ENCODE measurements at regions not wholly inside any gene's neighbourhood (a gene's known extent, or its start where the extent isn't known, plus 50 kb on each side); places are given as distances from the start of the nearest gene placed in this dataset.

DNA sequence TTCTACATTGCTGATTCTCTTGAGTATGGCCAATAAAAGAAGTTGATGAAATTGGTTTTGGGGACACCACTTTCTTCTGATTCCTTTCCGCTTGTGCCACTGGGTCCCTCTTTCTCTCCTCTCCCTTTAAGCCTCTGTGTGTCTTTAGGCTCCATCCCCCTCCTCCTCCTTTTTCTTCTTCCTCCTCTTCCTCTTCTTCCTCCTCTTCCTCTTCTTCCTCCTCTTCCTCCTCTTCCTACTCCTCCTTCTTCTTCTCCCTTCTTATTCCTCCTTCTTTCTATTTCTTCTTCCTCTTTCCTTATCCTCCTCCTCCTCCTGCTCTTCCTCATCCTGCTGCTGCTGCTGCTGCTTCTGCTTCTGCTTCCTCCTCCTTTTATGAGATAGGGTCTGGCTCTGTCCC is 93.7 kb downstream of the CHD9NB start:
- H3K4me3 Mint-ChIP-seq (ENCODE audit: unreplicated experiment), result no peak overlapping the region
- DNase-seq (ENCODE audit: low spot score), result no peak
- H3K27ac Mint-ChIP-seq (ENCODE audit: unreplicated experiment), result no peak overlapping the region
- TF ChIP-seq, protein P1, sequence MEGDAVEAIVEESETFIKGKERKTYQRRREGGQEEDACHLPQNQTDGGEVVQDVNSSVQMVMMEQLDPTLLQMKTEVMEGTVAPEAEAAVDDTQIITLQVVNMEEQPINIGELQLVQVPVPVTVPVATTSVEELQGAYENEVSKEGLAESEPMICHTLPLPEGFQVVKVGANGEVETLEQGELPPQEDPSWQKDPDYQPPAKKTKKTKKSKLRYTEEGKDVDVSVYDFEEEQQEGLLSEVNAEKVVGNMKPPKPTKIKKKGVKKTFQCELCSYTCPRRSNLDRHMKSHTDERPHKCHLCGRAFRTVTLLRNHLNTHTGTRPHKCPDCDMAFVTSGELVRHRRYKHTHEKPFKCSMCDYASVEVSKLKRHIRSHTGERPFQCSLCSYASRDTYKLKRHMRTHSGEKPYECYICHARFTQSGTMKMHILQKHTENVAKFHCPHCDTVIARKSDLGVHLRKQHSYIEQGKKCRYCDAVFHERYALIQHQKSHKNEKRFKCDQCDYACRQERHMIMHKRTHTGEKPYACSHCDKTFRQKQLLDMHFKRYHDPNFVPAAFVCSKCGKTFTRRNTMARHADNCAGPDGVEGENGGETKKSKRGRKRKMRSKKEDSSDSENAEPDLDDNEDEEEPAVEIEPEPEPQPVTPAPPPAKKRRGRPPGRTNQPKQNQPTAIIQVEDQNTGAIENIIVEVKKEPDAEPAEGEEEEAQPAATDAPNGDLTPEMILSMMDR (IDR thresholded peaks at IDR 0.05), result no peak
- H3K36me3 Mint-ChIP-seq (ENCODE audit: low read depth), result no peaks in the 10 kb centered on the region
- no peaks in the 10 kb centered on the region for H3K4me1 Mint-ChIP-seq (ENCODE audit: low read depth)
- no peaks in the 10 kb centered on the region for H3K27me3 Mint-ChIP-seq (ENCODE audit: low read depth)
- H3K9me3 Mint-ChIP-seq (ENCODE audit: low read depth), result peaks cover 4% of the 10 kb centered on the region

DNA sequence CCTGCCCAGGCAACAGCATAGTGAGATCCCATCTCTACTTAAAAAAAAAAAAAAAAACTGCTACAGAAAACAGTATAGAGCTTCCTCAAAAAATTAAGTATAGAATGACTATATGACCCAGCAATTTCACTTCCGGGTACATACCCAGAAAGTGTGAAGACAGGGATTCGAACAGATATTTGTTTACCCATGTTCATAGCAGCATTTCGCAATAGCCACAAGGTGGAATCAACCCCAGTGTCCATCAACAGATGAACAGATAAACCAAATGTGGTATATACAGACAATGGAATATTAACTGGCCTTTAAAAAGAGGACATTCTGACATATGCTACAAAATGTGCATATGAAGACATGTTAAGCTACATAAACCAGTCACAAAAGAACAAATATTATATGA is 95.5 kb downstream of the CHD9NB start:
- Mint-ChIP-seq H3K27ac (ENCODE audit: unreplicated experiment) (no peak overlapping the region), H3K4me3 (ENCODE audit: unreplicated experiment) (no peak overlapping the region), H3K27me3 (ENCODE audit: low read depth) (peaks cover 3% of the 10 kb centered on the region), H3K4me1 (ENCODE audit: low read depth) (no peaks in the 10 kb centered on the region), H3K9me3 (ENCODE audit: low read depth) (peaks cover 4% of the 10 kb centered on the region), H3K36me3 (ENCODE audit: low read depth) (no peaks in the 10 kb centered on the region)
- TF ChIP-seq, protein P1 (IDR thresholded peaks at IDR 0.05), result no peak
- DNase-seq (ENCODE audit: low spot score), result no peak

DNA sequence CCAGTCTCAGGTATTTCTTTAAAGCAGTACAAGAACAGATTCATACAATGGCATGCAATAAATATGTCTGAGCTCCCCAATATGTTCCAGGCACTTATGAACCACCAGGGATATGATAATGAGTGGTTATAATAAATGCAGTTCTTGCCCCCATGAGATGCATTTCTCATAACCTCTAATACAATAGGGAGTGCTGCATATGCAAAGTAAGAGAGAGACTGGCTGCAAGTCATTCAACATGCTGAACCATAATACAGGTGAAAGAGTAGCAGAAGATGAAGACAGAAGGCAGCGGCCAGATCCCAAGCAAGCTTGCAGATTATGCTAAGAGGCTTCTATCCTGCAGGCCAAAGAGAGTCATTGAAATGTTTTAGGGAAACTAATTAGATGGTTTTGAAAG is 96.7 kb downstream of the CHD9NB start:
- H3K36me3 Mint-ChIP-seq (ENCODE audit: low read depth), result no peaks in the 10 kb centered on the region
- H3K27me3 Mint-ChIP-seq (ENCODE audit: low read depth), result peaks cover 3% of the 10 kb centered on the region
- no peak overlapping the region for H3K27ac Mint-ChIP-seq (ENCODE audit: unreplicated experiment)
- no peak overlapping the region for H3K4me3 Mint-ChIP-seq (ENCODE audit: unreplicated experiment)
- peaks cover 4% of the 10 kb centered on the region for H3K9me3 Mint-ChIP-seq (ENCODE audit: low read depth)
- TF ChIP-seq, protein P1 (IDR thresholded peaks at IDR 0.05), result no peak
- no peaks in the 10 kb centered on the region for H3K4me1 Mint-ChIP-seq (ENCODE audit: low read depth)
- no peak for DNase-seq (ENCODE audit: low spot score)

DNA sequence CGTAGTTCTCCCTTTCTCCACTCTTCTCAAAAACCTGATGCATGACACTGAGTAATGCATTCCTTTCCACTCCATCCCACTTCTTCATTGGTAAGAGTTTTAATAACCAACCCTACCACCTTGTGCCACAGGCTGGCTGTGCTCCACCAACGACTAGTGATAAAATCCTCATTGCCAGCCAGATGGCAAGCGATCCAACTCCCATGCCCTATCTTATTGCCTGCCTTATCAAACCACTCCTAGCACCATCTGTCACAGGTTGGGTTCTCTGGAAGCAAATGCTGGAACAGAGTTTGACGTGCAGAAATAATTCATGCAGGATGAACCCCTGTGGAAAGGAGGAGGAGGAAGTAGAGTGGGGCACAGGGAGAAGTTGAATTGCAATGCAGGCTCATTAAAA is 99.5 kb downstream of the CHD9NB start:
- no peak overlapping the region for H3K27ac Mint-ChIP-seq (ENCODE audit: unreplicated experiment)
- TF ChIP-seq, protein P1 (IDR thresholded peaks at IDR 0.05), result no peak
- H3K4me1 Mint-ChIP-seq (ENCODE audit: low read depth), result no peaks in the 10 kb centered on the region
- peaks cover 4% of the 10 kb centered on the region for H3K9me3 Mint-ChIP-seq (ENCODE audit: low read depth)
- H3K4me3 Mint-ChIP-seq (ENCODE audit: unreplicated experiment), result no peak overlapping the region
- DNase-seq (ENCODE audit: low spot score), result no peak
- peaks cover 7% of the 10 kb centered on the region for H3K27me3 Mint-ChIP-seq (ENCODE audit: low read depth)
- H3K36me3 Mint-ChIP-seq (ENCODE audit: low read depth), result no peaks in the 10 kb centered on the region

DNA sequence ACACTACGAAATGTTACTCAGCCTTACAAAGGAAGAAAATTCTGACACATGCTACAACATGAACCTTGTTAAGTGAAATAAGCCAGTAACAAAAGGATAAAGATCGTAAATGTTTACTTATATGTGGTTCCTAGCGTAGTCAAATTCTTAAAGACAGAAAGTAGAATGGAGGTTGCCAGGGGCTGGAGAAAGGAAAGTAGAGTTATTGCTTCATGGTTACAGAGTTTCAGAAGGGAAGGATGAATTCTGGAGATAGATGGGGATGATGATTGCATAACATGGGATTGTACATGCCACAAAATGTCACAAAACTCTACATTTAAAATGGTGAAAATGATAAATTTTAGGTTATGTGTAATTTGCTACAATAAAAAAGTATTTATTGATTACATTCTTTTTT is 103.8 kb downstream of the CHD9NB start:
- Mint-ChIP-seq H3K27ac (ENCODE audit: unreplicated experiment) (no peak overlapping the region), H3K4me3 (ENCODE audit: unreplicated experiment) (no peak overlapping the region)

More for the DNA sequence above, 103.8 kb downstream of the CHD9NB start:
- TF ChIP-seq, protein P1 (IDR thresholded peaks at IDR 0.05), result no peak
- no peaks in the 10 kb centered on the region for H3K36me3 Mint-ChIP-seq (ENCODE audit: low read depth)
- DNase-seq (ENCODE audit: low spot score), result no peak
- peaks cover 12% of the 10 kb centered on the region for H3K27me3 Mint-ChIP-seq (ENCODE audit: low read depth)
- H3K4me1 Mint-ChIP-seq (ENCODE audit: low read depth), result no peaks in the 10 kb centered on the region
- H3K9me3 Mint-ChIP-seq (ENCODE audit: low read depth), result peaks cover 4% of the 10 kb centered on the region

Measured in chondrocyte (in vitro differentiated cells).